ENCODE measurements at regions not wholly inside any gene's neighbourhood (a gene's known extent, or its start where the extent isn't known, plus 50 kb on each side); places are given as distances from the start of the nearest gene placed in this dataset.

- Histone ChIP-seq H3K4me3 (ENCODE audit: low read length) (no peak overlapping the region), H3K27ac (ENCODE audit: low read depth in 1 of 2, low read length in 2 of 2) (no peak overlapping the region), H3K9me3 (ENCODE audit: control insufficient read depth in 1 of 2, insufficient read depth in 1 of 2, low read length in 2 of 2) (peaks cover 0 to 3% of the 10 kb centered on the region in 2 experiments), H3K4me1 (ENCODE audit: insufficient read depth, low read length) (no peaks in the 10 kb centered on the region), H3K36me3 (ENCODE audit: insufficient read depth, low read length) (no peaks in the 10 kb centered on the region), H3K27me3 (ENCODE audit: control insufficient read depth in 1 of 2, insufficient read depth in 2 of 2, low read length in 2 of 2) (no peaks in the 10 kb centered on the region)
- ChIA-PET CTCF (no interaction called here), POLR2A (no interaction called here)
- DNase-seq (no peak), ATAC-seq (ENCODE audit: poor library complexity) (no peak)
- Mint-ChIP-seq H3K27me3 (no peaks in the 10 kb centered on the region), H3K27ac (no peak overlapping the region), H3K4me3 (no peak overlapping the region), H3K4me1 (ENCODE audit: low read depth) (no peaks in the 10 kb centered on the region), H3K36me3 (ENCODE audit: low read depth) (no peaks in the 10 kb centered on the region), H3K9me3 (peaks cover 8% of the 10 kb centered on the region)
- intact Hi-C loops (cut with DNase I, micrococcal nuclease), result no loop called here
- TF ChIP-seq, protein P1, sequence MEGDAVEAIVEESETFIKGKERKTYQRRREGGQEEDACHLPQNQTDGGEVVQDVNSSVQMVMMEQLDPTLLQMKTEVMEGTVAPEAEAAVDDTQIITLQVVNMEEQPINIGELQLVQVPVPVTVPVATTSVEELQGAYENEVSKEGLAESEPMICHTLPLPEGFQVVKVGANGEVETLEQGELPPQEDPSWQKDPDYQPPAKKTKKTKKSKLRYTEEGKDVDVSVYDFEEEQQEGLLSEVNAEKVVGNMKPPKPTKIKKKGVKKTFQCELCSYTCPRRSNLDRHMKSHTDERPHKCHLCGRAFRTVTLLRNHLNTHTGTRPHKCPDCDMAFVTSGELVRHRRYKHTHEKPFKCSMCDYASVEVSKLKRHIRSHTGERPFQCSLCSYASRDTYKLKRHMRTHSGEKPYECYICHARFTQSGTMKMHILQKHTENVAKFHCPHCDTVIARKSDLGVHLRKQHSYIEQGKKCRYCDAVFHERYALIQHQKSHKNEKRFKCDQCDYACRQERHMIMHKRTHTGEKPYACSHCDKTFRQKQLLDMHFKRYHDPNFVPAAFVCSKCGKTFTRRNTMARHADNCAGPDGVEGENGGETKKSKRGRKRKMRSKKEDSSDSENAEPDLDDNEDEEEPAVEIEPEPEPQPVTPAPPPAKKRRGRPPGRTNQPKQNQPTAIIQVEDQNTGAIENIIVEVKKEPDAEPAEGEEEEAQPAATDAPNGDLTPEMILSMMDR (IDR thresholded peaks at IDR 0.05), result no peak
Observed at GRCh38 chr4:28176942-28177341, 1316.3 kb downstream of the STIM2 start.

- H3K27ac Mint-ChIP-seq, result no peak overlapping the region
- POLR2A ChIA-PET, result no interaction called here
- intact Hi-C loops (cut with DNase I, micrococcal nuclease), result no loop called here
- ATAC-seq (ENCODE audit: poor library complexity) (no peak), DNase-seq (no peak)
- TF ChIP-seq, protein P1 (IDR thresholded peaks at IDR 0.05), result no peak
- H3K27me3 Mint-ChIP-seq, result no peaks in the 10 kb centered on the region
- CTCF ChIA-PET, result no interaction called here
- Histone ChIP-seq H3K27ac (ENCODE audit: low read depth in 1 of 2, low read length in 2 of 2) (no peak overlapping the region), H3K36me3 (ENCODE audit: insufficient read depth, low read length) (no peaks in the 10 kb centered on the region), H3K4me3 (ENCODE audit: low read length) (no peak overlapping the region), H3K4me1 (ENCODE audit: insufficient read depth, low read length) (no peaks in the 10 kb centered on the region), H3K9me3 (ENCODE audit: control insufficient read depth in 1 of 2, insufficient read depth in 1 of 2, low read length in 2 of 2) (peaks cover 0 to 3% of the 10 kb centered on the region in 2 experiments), H3K27me3 (ENCODE audit: control insufficient read depth in 1 of 2, insufficient read depth in 2 of 2, low read length in 2 of 2) (no peaks in the 10 kb centered on the region)
- no peak overlapping the region for H3K4me3 Mint-ChIP-seq
- no peaks in the 10 kb centered on the region for H3K36me3 Mint-ChIP-seq (ENCODE audit: low read depth)
- peaks cover 9% of the 10 kb centered on the region for H3K9me3 Mint-ChIP-seq
- H3K4me1 Mint-ChIP-seq (ENCODE audit: low read depth), result no peaks in the 10 kb centered on the region
Observed at GRCh38 chr4:28177641-28178040, 1317.0 kb downstream of the STIM2 start.

DNA sequence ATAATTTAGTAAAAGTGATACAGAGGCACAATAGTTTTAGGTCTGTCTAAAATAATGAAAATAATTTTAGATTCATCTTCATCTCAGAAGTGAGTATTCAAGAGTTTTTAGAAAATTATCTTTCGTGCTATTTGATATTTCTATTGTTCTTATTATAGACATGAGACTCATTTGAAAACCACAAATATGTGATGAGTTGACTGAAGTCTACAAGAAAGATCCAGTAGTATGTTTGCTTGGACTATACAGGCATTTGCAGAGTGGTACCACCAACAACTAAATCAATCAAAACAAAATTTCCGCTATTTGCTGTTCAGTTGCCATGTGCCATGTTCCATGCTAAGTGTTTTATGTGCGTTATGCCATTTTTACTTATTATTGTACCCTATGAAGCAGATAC lies 1318.5 kb downstream of the STIM2 start:
- Mint-ChIP-seq H3K27me3 (no peaks in the 10 kb centered on the region), H3K4me1 (ENCODE audit: low read depth) (no peaks in the 10 kb centered on the region), H3K4me3 (no peak overlapping the region), H3K36me3 (ENCODE audit: low read depth) (no peaks in the 10 kb centered on the region), H3K9me3 (peaks cover 11% of the 10 kb centered on the region), H3K27ac (no peak overlapping the region)
- H3K4me1 ChIP-seq (ENCODE audit: insufficient read depth, low read length), result no peaks in the 10 kb centered on the region
- H3K27ac ChIP-seq (ENCODE audit: low read depth in 1 of 2, low read length in 2 of 2), result no peak overlapping the region
- H3K9me3 ChIP-seq (ENCODE audit: control insufficient read depth in 1 of 2, insufficient read depth in 1 of 2, low read length in 2 of 2), result peaks cover 3 to 5% of the 10 kb centered on the region in 2 experiments
- ChIA-PET POLR2A (no interaction called here), CTCF (no interaction called here)
- H3K36me3 ChIP-seq (ENCODE audit: insufficient read depth, low read length), result no peaks in the 10 kb centered on the region
- ATAC-seq (ENCODE audit: poor library complexity) (no peak), DNase-seq (no peak)
- no peaks in the 10 kb centered on the region for H3K27me3 ChIP-seq (ENCODE audit: control insufficient read depth in 1 of 2, insufficient read depth in 2 of 2, low read length in 2 of 2)
- TF ChIP-seq, protein P1 (IDR thresholded peaks at IDR 0.05), result no peak
- intact Hi-C loops (cut with DNase I, micrococcal nuclease), result no loop called here
- no peak overlapping the region for H3K4me3 ChIP-seq (ENCODE audit: low read length)

Measured in CD4-positive, alpha-beta T cell (primary cell).